ENCODE measurements at regions not wholly inside any gene's neighbourhood (a gene's known extent, or its start where the extent isn't known, plus 50 kb on each side); places are given as distances from the start of the nearest gene placed in this dataset.
"Not testable (repeated sequence)": the region's sequence is repeated elsewhere in the genome, so short reads cannot be mapped to it uniquely, and the experiment has no call there.

DNA sequence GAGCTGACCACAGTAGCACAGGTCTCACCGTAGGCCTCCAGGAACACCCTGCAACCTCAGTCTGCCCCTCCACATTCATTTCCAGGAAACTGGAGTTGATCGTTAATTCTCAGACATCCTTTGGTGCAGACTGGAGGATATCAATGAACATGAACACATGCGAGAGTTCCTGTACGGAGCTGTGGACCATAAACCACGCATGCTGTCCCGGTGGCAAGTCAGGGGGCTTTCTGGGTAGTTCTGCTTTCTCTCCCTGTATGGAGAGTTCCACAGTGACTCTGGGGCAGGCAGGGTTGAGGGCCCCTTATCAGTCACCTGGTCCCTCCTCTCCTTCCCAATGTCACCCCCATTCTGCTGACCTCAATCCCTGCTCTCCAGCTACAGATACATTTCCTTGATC, 55.5 kb upstream of the URI1 start:
- no peak for TF ChIP-seq CTCF (IDR thresholded peaks at IDR 0.05)
- TF ChIP-seq POLR2A (IDR thresholded peaks at IDR 0.05) = no peak
- H3K4me3 ChIP-seq = no peak overlapping the region
- no peaks in the 10 kb centered on the region for H3K9me3 ChIP-seq
- no peaks in the 10 kb centered on the region for H3K36me3 ChIP-seq
- H3K27me3 ChIP-seq = no peaks in the 10 kb centered on the region
- DNase-seq = peak in 1 of 3 donors; percentile 8
- no peak overlapping the region for H3K27ac ChIP-seq
- H3K4me1 ChIP-seq = no peaks in the 10 kb centered on the region

- peak in 1 of 3 donors; percentile 39 for DNase-seq
- Histone ChIP-seq H3K4me1 (no peaks in the 10 kb centered on the region), H3K36me3 (no peaks in the 10 kb centered on the region), H3K27me3 (no peaks in the 10 kb centered on the region), H3K4me3 (no peak overlapping the region), H3K9me3 (no peaks in the 10 kb centered on the region), H3K27ac (no peak overlapping the region)
- TF ChIP-seq CTCF (IDR thresholded peaks at IDR 0.05) (no peak), POLR2A (IDR thresholded peaks at IDR 0.05) (no peak)
Measured at GRCh38 chr19:29887442-29887855, 54.6 kb upstream of the URI1 start.

GRCh38 chr19:29888047-29888446, 54.0 kb upstream of the URI1 start:
- not testable (repeated sequence) for H3K9me3 ChIP-seq, H3K4me3 ChIP-seq, H3K36me3 ChIP-seq, H3K4me1 ChIP-seq, H3K27ac ChIP-seq, H3K27me3 ChIP-seq
- peak in 1 of 3 donors; percentile 6 for DNase-seq

GRCh38 chr19:29889702-29890101, 52.3 kb upstream of the URI1 start:
- H3K9me3 ChIP-seq = no peaks in the 10 kb centered on the region

DNA sequence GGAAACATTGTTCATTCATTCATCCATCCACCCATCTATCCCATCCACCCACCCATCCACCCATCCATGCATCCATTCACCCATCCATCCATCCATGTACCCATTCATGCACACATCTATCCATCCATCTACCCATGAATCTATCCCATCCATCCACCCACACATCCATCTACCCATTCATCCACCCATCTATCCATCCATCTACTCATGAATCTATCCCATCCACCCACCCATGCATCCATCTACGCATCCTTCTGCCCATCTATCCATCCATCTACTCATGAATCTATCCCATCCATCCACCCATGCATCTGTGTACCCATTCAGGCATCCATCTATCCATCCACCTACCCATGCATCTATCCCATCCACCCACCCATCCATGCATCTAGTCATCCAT, 51.6 kb upstream of the URI1 start:
- no peak for DNase-seq
- Histone ChIP-seq H3K9me3 (no peaks in the 10 kb centered on the region), H3K4me1 (no peaks in the 10 kb centered on the region), H3K27ac (no peak overlapping the region), H3K4me3 (no peak overlapping the region), H3K36me3 (no peaks in the 10 kb centered on the region), H3K27me3 (no peaks in the 10 kb centered on the region)
- TF ChIP-seq POLR2A (IDR thresholded peaks at IDR 0.05) (no peak), CTCF (IDR thresholded peaks at IDR 0.05) (no peak)

More at GRCh38 chr19:29889702-29890101, 52.3 kb upstream of the URI1 start:
- peak in 1 of 3 donors; percentile 24 for DNase-seq
- no peak for TF ChIP-seq CTCF (IDR thresholded peaks at IDR 0.05)
- TF ChIP-seq POLR2A (IDR thresholded peaks at IDR 0.05) = no peak
- no peaks in the 10 kb centered on the region for H3K36me3 ChIP-seq
- H3K4me3 ChIP-seq = no peak overlapping the region
- H3K27ac ChIP-seq = no peak overlapping the region
- H3K4me1 ChIP-seq = no peaks in the 10 kb centered on the region
- no peaks in the 10 kb centered on the region for H3K27me3 ChIP-seq
